Breast epithelium (tissue), 3 donors: ENCODE measurements at regions not wholly inside any gene's neighbourhood (a gene's known extent, or its start where the extent isn't known, plus 50 kb on each side); places are given as distances from the start of the nearest gene placed in this dataset.

ENCODE experiments used
- POLR2AphosphoS5 ChIP-seq, 3 donors: sonication (generic); formaldehyde crosslinking; IDR thresholded peaks; one replicate each; pipeline ENCODE4 v1.6.1; 2017; ENCODE audit warnings: antibody characterized with exemption in 3 of 3
- TF ChIP-seq, protein P1 (sequence below), 3 donors: fragments of 450-650 bp; IDR thresholded peaks; one replicate each; pipeline ENCODE4 v1.5.1; 2016 to 2017; ENCODE audit warnings: antibody characterized with exemption in 3 of 3, mild to moderate bottlenecking in 3 of 3, moderate library complexity in 3 of 3

DNA sequence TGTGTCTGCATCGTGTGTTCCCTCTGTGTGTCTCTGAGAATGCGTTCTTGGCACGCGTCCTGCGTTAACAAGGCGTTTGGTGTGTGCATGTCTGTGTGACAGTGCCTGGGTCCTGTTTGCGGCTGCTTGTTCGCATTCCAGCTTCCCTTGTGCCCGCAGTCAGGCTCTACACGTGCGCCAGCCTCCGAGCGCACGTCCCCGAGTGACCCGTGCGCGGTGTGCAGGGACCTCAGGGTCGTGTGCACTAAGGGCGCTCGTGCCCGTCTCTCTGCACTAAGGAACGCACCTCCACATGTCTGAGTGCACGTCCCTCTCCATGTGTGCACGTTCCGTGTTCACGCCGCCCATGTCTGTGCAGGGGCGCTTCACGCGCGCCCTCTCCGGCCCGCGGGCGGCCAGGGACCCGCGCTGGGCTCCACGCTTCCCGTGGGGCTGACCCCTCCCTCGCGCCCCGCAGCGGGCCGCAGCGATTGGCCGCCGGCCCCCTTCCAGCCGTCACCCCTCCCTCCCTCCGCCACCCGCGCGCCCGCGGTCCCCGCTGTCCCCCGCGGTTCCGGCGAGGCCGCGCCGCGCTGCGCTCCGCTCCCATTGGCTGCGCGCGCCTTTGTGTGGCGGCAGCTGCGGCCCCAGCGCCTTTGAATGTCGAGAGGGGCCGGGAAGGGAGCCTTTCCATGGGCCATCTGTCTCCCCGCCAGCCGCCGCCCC, 229.4 kb downstream of the HAUS1 start:
- TF ChIP-seq, protein P1, sequence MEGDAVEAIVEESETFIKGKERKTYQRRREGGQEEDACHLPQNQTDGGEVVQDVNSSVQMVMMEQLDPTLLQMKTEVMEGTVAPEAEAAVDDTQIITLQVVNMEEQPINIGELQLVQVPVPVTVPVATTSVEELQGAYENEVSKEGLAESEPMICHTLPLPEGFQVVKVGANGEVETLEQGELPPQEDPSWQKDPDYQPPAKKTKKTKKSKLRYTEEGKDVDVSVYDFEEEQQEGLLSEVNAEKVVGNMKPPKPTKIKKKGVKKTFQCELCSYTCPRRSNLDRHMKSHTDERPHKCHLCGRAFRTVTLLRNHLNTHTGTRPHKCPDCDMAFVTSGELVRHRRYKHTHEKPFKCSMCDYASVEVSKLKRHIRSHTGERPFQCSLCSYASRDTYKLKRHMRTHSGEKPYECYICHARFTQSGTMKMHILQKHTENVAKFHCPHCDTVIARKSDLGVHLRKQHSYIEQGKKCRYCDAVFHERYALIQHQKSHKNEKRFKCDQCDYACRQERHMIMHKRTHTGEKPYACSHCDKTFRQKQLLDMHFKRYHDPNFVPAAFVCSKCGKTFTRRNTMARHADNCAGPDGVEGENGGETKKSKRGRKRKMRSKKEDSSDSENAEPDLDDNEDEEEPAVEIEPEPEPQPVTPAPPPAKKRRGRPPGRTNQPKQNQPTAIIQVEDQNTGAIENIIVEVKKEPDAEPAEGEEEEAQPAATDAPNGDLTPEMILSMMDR (IDR thresholded peaks at IDR 0.05) = no peak
- TF ChIP-seq POLR2AphosphoS5 (IDR thresholded peaks at IDR 0.05) = no peak
